SK-N-SH treated with all-trans-retinoic acid at 6 μM for 48 hours (cell line): ENCODE measurements at regions not wholly inside any gene's neighbourhood (a gene's known extent, or its start where the extent isn't known, plus 50 kb on each side); places are given as distances from the start of the nearest gene placed in this dataset.
"Not testable (repeated sequence)": the region's sequence is repeated elsewhere in the genome, so short reads cannot be mapped to it uniquely, and the experiment has no call there.

Source experiments
- ATAC-seq: fragments of 200-7000 bp; cut with Tn5 transposase; 3 replicates; pipeline ENCODE4 v1.9.1; 2020; ENCODE audit warnings: mild to moderate bottlenecking, moderate library complexity
- ARNTL ChIP-seq: fragments of 450-650 bp; formaldehyde crosslinking; IDR thresholded peaks from 2 replicates; pipeline ENCODE4 v1.5.0; 2020; ENCODE audit warnings: low read depth, mild to moderate bottlenecking, moderate library complexity, borderline replicate concordance
- CREB5 ChIP-seq: fragments of 250-450 bp; sonication (Bioruptor Pico); IDR thresholded peaks from 2 replicates; pipeline ENCODE4 v1.5.1; 2020; ENCODE audit warnings: low read depth, mild to moderate bottlenecking, moderate library complexity
- CSRNP3 ChIP-seq: fragments of 250-450 bp; sonication (Bioruptor Pico); IDR thresholded peaks from 2 replicates; pipeline ENCODE4 v1.5.1; 2021; ENCODE audit warnings: mild to moderate bottlenecking, moderate library complexity
- ISL1 ChIP-seq: fragments of 250-450 bp; sonication (Bioruptor Pico); IDR thresholded peaks from 2 replicates; pipeline ENCODE4 v2.1.2; 2022; ENCODE audit warnings: mild to moderate bottlenecking, moderate library complexity
- OSR1 ChIP-seq: fragments of 250-450 bp; sonication (Bioruptor Pico); IDR thresholded peaks from 2 replicates; pipeline ENCODE4 v1.8.0; 2022; ENCODE audit warnings: moderate library complexity, mild to moderate bottlenecking, inconsistent platforms
- PATZ1 ChIP-seq: fragments of 250-450 bp; sonication (Bioruptor Pico); IDR thresholded peaks from 2 replicates; pipeline ENCODE4 v1.8.0; 2020; ENCODE audit warnings: mild to moderate bottlenecking, moderate library complexity, borderline replicate concordance
- RARB ChIP-seq: fragments of 250-450 bp; sonication (Bioruptor Pico); IDR thresholded peaks from 2 replicates; pipeline ENCODE4 v1.8.0; 2021; ENCODE audit warnings: mild to moderate bottlenecking, moderate library complexity
- SNAI2 ChIP-seq: fragments of 250-450 bp; sonication (Bioruptor Pico); IDR thresholded peaks from 2 replicates; pipeline ENCODE4 v1.5.0; 2020; ENCODE audit warnings: mild to moderate bottlenecking, moderate library complexity
- TCF4 ChIP-seq: fragments of 250-450 bp; sonication (Bioruptor Pico); IDR thresholded peaks from 2 replicates; pipeline ENCODE4 v1.8.0; 2021; ENCODE audit warnings: mild to moderate bottlenecking, moderate library complexity, borderline replicate concordance
- TOX ChIP-seq: fragments of 250-450 bp; sonication (Bioruptor Pico); IDR thresholded peaks from 2 replicates; pipeline ENCODE4 v1.8.0; 2021; ENCODE audit warnings: mild to moderate bottlenecking, moderate library complexity, borderline replicate concordance
- ZC3H10 ChIP-seq: fragments of 250-450 bp; sonication (Bioruptor Pico); IDR thresholded peaks from 2 replicates; pipeline ENCODE4 v1.5.1; 2021; ENCODE audit warnings: mild to moderate bottlenecking, moderate library complexity
- ZFP30 ChIP-seq: fragments of 450-650 bp; formaldehyde crosslinking; IDR thresholded peaks from 2 replicates; pipeline ENCODE4 v1.5.0; 2022; ENCODE audit warnings: mild to moderate bottlenecking, moderate library complexity
- ZNF70 ChIP-seq: fragments of 450-650 bp; formaldehyde crosslinking; IDR thresholded peaks from 2 replicates; pipeline ENCODE4 v1.5.0; 2020; ENCODE audit warnings: mild to moderate bottlenecking, moderate library complexity
- TF ChIP-seq, protein P1 (sequence below): fragments of 250-450 bp; sonication (Bioruptor Pico); IDR thresholded peaks from 2 replicates; pipeline ENCODE4 v1.8.0; 2021; ENCODE audit warnings: low read depth, mild to moderate bottlenecking, moderate library complexity, borderline replicate concordance
- TF ChIP-seq, protein P2 (sequence below): fragments of 250-450 bp; sonication (Bioruptor Pico); IDR thresholded peaks from 2 replicates; pipeline ENCODE4 v1.5.0; 2020; ENCODE audit warnings: mild to moderate bottlenecking, moderate library complexity

DNA sequence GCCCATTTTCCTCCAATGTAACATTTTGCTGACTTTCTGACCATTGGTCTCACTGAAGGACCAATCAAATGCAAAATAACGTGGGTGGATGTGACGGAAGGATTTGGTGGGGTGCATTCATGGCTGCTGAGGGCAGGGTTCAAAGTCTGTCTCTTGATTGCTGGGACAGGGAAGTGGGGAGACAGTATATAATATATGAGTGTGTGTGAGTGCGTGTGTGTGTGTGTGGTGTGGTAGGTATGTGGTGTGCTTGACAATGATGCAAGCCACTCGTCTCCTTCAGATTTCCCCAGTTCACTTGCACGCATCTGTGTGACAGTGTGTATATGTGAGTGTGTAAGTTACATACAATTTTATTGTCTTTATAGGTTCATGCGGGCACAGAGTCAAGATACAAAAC, 477.3 kb downstream of the DIRAS2 start:
- no peak for ATAC-seq
- TF ChIP-seq ARNTL (no peak), RARB (CRISPR knock-in tag) (no peak), TOX (CRISPR knock-in tag) (no peak), CSRNP3 (CRISPR knock-in tag) (no peak), TCF4 (CRISPR knock-in tag) (no peak), ZFP30 (CRISPR knock-in tag) (no peak), ISL1 (CRISPR knock-in tag) (no peak)
- TF ChIP-seq, protein P1, sequence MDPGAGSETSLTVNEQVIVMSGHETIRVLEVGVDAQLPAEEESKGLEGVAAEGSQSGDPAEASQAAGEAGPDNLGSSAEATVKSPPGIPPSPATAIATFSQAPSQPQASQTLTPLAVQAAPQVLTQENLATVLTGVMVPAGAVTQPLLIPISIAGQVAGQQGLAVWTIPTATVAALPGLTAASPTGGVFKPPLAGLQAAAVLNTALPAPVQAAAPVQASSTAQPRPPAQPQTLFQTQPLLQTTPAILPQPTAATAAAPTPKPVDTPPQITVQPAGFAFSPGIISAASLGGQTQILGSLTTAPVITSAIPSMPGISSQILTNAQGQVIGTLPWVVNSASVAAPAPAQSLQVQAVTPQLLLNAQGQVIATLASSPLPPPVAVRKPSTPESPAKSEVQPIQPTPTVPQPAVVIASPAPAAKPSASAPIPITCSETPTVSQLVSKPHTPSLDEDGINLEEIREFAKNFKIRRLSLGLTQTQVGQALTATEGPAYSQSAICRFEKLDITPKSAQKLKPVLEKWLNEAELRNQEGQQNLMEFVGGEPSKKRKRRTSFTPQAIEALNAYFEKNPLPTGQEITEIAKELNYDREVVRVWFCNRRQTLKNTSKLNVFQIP: no peak
- TF ChIP-seq, protein P2, sequence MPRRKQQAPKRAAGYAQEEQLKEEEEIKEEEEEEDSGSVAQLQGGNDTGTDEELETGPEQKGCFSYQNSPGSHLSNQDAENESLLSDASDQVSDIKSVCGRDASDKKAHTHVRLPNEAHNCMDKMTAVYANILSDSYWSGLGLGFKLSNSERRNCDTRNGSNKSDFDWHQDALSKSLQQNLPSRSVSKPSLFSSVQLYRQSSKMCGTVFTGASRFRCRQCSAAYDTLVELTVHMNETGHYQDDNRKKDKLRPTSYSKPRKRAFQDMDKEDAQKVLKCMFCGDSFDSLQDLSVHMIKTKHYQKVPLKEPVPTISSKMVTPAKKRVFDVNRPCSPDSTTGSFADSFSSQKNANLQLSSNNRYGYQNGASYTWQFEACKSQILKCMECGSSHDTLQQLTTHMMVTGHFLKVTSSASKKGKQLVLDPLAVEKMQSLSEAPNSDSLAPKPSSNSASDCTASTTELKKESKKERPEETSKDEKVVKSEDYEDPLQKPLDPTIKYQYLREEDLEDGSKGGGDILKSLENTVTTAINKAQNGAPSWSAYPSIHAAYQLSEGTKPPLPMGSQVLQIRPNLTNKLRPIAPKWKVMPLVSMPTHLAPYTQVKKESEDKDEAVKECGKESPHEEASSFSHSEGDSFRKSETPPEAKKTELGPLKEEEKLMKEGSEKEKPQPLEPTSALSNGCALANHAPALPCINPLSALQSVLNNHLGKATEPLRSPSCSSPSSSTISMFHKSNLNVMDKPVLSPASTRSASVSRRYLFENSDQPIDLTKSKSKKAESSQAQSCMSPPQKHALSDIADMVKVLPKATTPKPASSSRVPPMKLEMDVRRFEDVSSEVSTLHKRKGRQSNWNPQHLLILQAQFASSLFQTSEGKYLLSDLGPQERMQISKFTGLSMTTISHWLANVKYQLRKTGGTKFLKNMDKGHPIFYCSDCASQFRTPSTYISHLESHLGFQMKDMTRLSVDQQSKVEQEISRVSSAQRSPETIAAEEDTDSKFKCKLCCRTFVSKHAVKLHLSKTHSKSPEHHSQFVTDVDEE (CRISPR knock-in tag): no peak

GRCh38 chr9:90166374-90166773, 476.2 kb downstream of the DIRAS2 start:
- ATAC-seq: not testable (repeated sequence)

GRCh38 chr9:90167914-90168313, 474.7 kb downstream of the DIRAS2 start:
- TF ChIP-seq RARB (CRISPR knock-in tag) (no peak), CSRNP3 (CRISPR knock-in tag) (no peak), TOX (CRISPR knock-in tag) (no peak), ZC3H10 (no peak), SNAI2 (CRISPR knock-in tag) (no peak), CREB5 (CRISPR knock-in tag) (no peak), ISL1 (CRISPR knock-in tag) (no peak)
- no peak for ATAC-seq

DNA sequence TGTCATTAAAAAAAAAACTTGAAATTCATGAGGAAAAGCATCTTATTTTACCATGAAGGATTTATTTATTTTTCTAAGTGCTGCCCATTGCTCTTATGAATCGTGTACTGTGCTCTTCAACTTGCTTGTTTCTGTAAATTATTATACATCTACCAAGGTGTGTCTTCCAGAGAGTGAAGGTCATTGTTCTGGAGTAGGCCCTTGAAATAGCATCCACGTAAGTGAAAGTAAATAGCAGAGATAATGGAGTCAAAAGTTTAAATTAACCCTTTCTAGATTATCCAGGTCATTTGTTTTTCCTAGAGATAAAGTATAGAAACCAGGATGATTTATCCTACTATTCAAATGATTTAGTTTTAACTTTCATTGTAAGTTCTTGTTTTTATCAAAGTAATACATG, 473.1 kb downstream of the DIRAS2 start:
- no peak for ATAC-seq
- TF ChIP-seq PATZ1 (no peak), TOX (CRISPR knock-in tag) (no peak), OSR1 (CRISPR knock-in tag) (no peak), CREB5 (CRISPR knock-in tag) (no peak), CSRNP3 (CRISPR knock-in tag) (no peak), ZNF70 (CRISPR knock-in tag) (no peak), RARB (CRISPR knock-in tag) (no peak), SNAI2 (CRISPR knock-in tag) (no peak), ZC3H10 (no peak)
- TF ChIP-seq, protein P1: no peak

DNA sequence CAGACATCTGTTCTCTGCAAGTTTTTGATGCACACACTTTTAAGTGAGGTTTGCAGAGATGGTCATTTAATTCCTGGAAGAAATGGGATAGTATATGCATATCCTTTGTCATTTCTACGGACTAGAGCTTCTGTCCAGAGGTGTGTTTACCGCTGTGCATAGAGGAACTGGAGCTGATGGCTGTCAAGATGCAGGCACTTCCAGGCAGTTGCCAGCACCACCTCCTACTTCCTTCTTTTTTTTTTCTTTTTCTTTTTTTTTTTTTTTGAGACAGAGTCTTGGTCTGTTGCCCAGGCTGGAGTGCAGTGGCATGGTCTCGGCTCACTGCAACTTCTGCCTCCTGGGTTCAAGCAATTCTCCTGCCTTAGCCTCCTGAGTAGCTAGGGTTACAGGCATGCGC, 468.7 kb downstream of the DIRAS2 start:
- not testable (repeated sequence) for ATAC-seq

- ATAC-seq: not testable (repeated sequence)
Measured at GRCh38 chr9:90174346-90174745, 468.3 kb downstream of the DIRAS2 start.
